Fibroblast of the aortic adventitia (primary cell): ENCODE measurements at regions not wholly inside any gene's neighbourhood (a gene's known extent, or its start where the extent isn't known, plus 50 kb on each side); places are given as distances from the start of the nearest gene placed in this dataset.

Experiments
- DNase-seq: peaks from one replicate; pipeline ENCODE4 v3.0.0-alpha.2; 2010; ENCODE audit warnings: low read depth
- H3K4me3 ChIP-seq: 2 replicates; pipeline ENCODE4 v1.5.1; 2011; ENCODE audit warnings: low read depth, mild to moderate bottlenecking, control low read depth, low read length, moderate library complexity
- TF ChIP-seq, protein P1 (sequence below): IDR thresholded peaks from 2 replicates; pipeline ENCODE4 v1.5.1; 2011; ENCODE audit warnings: mild to moderate bottlenecking, low read length, control low read depth, inconsistent platforms; ENCODE audit not compliant: insufficient read depth

DNA sequence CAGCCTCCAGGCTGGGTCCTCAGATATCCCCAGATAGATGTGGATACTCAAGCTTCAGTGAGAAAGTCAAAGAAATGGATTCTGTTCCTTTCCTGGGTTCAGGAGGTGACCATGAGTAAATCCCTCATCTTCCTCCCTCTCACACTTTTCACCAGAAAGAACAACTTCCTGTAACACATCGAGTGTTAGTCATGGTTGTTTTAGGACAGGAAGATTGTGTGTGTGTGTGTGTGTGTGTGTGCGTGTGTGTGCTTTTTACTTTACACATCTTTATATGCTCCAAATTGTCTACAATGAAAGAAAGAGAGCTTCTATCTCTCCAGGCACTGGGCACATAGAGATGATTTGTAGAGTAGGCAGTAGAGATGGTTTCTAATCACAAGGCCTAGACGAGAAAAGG lies 139.9 kb downstream of the TBXT start:
- TF ChIP-seq, protein P1, sequence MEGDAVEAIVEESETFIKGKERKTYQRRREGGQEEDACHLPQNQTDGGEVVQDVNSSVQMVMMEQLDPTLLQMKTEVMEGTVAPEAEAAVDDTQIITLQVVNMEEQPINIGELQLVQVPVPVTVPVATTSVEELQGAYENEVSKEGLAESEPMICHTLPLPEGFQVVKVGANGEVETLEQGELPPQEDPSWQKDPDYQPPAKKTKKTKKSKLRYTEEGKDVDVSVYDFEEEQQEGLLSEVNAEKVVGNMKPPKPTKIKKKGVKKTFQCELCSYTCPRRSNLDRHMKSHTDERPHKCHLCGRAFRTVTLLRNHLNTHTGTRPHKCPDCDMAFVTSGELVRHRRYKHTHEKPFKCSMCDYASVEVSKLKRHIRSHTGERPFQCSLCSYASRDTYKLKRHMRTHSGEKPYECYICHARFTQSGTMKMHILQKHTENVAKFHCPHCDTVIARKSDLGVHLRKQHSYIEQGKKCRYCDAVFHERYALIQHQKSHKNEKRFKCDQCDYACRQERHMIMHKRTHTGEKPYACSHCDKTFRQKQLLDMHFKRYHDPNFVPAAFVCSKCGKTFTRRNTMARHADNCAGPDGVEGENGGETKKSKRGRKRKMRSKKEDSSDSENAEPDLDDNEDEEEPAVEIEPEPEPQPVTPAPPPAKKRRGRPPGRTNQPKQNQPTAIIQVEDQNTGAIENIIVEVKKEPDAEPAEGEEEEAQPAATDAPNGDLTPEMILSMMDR, result no peak
- no peak overlapping the region for H3K4me3 ChIP-seq
- peak; percentile 24 for DNase-seq

DNA sequence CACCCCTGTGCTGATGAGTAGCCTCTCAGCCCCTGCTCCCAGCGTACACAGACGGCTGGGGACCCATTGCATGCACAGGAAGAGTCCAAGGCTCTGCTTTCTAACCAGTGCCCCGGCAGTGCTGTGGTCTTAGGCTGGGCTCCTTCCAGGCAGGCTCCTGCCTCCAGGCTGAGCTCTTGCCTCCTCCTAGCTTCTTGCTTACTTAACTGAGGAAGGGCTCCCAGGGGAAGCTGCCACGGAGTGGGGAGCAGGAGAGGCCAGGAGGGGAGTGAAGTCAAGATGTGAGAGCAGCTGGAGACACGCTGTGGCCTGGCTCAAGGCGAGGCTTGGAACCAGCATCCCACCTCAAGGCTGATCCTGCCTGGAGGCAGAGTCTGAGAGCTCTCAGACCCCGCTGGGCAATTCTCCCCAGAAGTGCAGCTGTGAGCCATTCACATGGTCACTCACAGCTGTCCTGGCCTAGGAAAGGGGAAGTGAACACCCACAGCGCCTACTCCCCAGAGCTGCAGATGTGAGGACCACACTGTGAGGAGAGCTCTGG lies 141.0 kb downstream of the TBXT start:
- DNase-seq, result no peak
- TF ChIP-seq, protein P1, result no peak

DNA sequence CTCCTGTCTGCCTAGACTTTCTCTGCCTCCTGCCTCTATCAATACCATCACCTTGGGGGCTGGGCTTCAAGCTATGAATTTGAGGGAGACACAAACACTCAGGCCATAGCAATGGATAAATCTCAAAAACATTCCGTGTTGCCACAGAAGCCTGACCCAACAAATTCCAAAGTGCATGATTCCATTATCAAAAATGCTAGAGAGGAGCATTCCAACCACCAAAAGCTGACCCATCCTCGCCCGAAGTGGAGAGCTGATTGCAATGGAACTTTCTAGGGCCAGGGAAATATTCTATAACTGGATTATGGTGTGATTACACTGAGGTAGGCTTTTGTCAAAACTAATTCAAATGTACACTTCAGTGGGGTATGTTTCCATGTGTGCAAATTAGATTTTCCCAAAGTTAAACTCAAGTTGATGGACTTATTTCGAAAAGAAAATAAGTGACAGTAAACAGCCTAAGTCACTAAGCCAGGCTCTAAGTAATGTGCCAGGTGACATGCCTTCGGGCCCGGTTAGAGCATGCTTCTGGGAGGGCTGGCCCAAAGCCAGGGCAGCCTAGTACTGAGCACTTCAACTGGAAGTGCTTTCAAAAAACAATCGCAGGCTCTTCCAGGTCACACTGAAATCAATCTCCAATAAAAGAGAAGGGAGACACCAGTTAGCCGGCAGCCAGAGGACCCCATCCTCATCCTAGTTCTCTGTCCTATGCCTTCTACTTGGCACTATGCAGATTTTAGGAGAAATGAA lies 142.3 kb downstream of the TBXT start:
- DNase-seq, result peak; percentile 86
- TF ChIP-seq, protein P1, result no peak
- no peak overlapping the region for H3K4me3 ChIP-seq

More for the DNA sequence above, 141.0 kb downstream of the TBXT start:
- no peak overlapping the region for H3K4me3 ChIP-seq

DNA sequence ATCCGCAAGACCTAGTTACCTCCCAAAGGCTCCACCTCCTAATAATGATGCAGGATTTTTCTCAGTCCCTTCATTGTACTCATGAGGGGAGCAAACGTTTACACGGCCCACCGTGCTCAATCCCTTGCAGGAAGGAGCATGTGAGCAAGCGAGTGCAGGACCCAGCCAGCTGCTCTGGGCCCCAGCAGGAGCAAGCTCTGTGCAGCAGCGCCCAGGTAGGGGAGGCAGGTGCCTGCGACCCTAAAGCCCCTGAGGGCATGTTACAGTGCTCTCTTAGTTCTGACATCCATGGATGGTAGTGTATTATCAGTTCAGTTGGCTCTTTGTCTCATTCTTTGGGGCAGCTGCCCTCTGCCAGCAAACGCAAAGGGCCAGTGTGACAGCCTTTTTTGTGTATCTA lies 143.4 kb downstream of the TBXT start:
- no peak overlapping the region for H3K4me3 ChIP-seq
- no peak for DNase-seq
- TF ChIP-seq, protein P1, result no peak

DNA sequence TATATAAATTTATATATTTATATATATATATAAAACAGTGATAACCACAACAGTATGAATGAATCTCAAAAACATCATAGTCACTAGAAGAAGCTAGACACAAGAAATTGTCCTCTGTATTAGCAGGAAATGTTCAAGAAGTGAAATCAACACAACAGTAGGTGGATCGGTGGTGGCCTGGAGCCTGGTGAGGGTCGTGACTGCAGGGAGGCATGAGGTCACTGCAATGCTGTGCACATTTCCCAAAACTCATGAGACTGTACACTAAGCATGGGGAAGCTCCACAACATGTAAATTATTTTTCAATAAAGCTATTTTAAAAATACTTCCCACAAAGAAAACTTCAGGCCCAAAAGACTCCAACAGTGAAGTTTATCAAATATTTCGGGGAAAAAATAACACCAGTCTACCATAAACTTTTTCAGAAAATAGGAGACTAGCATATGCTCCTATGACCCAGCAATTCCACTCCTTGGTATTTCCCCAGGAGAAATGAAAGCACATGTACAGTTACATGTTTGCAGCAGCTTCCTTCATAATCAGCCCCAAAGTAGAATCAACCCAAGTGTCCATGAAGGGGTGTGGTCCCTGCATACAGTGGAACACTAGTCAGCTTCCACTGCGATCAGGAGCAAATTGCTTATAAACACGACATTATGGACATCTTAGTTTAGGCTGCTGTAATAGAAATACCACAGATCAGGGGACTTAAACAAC lies 144.2 kb downstream of the TBXT start:
- TF ChIP-seq, protein P1, result no peak
- no peak overlapping the region for H3K4me3 ChIP-seq
- no peak for DNase-seq

DNA sequence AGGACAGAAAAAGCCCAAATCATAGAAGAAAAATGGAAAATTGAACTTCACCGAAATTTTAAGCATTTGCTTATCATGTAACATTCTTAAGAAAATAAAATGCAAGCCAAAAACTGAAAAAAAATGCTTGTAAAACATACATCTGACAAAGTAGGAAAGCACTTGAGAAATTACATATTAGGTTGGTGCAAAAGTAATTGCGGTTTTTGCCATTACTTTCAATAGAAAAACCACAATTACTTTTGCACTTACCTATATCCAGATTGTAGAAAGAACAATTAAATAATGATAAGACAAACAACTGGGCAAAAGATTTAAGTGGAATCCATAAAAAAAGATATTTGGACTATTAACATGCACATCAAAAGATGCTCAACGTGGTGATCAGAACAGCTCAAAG lies 146.2 kb downstream of the TBXT start:
- TF ChIP-seq, protein P1, result no peak
- H3K4me3 ChIP-seq, result no peak overlapping the region
- DNase-seq, result no peak
